Spleen (tissue), 11 donors: ENCODE measurements at regions not wholly inside any gene's neighbourhood (a gene's known extent, or its start where the extent isn't known, plus 50 kb on each side); places are given as distances from the start of the nearest gene placed in this dataset.

ENCODE experiments used
- DNase-seq: peaks from one replicate; pipeline ENCODE4 v3.0.0-alpha.2; 2020
- H3K27ac ChIP-seq, 8 donors: fragments of 200-600 bp; sonication (generic) in 7 of 8; 1 replicate in 4 of 8; 2 replicates in 4 of 8; pipeline versions ENCODE4 v1.5.0 to v1.8.0; 2016 to 2021; ENCODE audit warnings: inconsistent platforms in 4 of 8, mild to moderate bottlenecking in 4 of 8, moderate library complexity in 1 of 8
- H3K27me3 ChIP-seq, 7 donors: fragments of 200-600 bp; sonication (generic) in 6 of 7; replicated peaks in 1 of 7; 1 replicate in 4 of 7; 2 replicates in 3 of 7; pipeline versions ENCODE4 v1.5.0 to v1.8.0; 2016 to 2021; ENCODE audit warnings: inconsistent platforms in 3 of 7, mild to moderate bottlenecking in 1 of 7
- H3K36me3 ChIP-seq, 6 donors: fragments of 200-600 bp; sonication (generic) in 5 of 6; 1 replicate in 4 of 6; 2 replicates in 2 of 6; pipeline versions ENCODE4 v1.5.0 to v1.8.0; 2016 to 2021; ENCODE audit warnings: inconsistent platforms in 2 of 6
- H3K4me1 ChIP-seq, 6 donors: fragments of 200-600 bp; sonication (generic) in 5 of 6; 1 replicate in 3 of 6; 2 replicates in 3 of 6; pipeline versions ENCODE4 v1.5.0 to v1.8.0; 2016 to 2021; ENCODE audit warnings: inconsistent platforms in 3 of 6
- H3K4me3 ChIP-seq, 8 donors: fragments of 200-600 bp; sonication (generic) in 7 of 8; 1 replicate in 4 of 8; 2 replicates in 4 of 8; pipeline versions ENCODE4 v1.5.0 to v1.8.0; 2016 to 2021; ENCODE audit warnings: inconsistent platforms in 4 of 8, mild to moderate bottlenecking in 4 of 8, moderate library complexity in 2 of 8
- H3K9me3 ChIP-seq, 8 donors: fragments of 200-600 bp; sonication (generic) in 7 of 8; 1 replicate in 4 of 8; 2 replicates in 4 of 8; pipeline versions ENCODE4 v1.5.0 to v1.8.0; 2016 to 2021; ENCODE audit warnings: inconsistent platforms in 4 of 8
- POLR2A ChIP-seq, 3 donors: fragments of 450-650 bp; IDR thresholded peaks; one replicate each; pipeline ENCODE4 v1.5.1; 2017; ENCODE audit warnings: antibody characterized with exemption in 3 of 3, mild to moderate bottlenecking in 1 of 3
- POLR2AphosphoS5 ChIP-seq, 3 donors: sonication (generic); formaldehyde crosslinking; IDR thresholded peaks; one replicate each; pipeline ENCODE4 v1.5.1; 2017; ENCODE audit warnings: antibody characterized with exemption in 3 of 3
- WGBS, 5 donors: extraction: QIAGEN DNeasy Blood & Tissue Kit in 3 of 5; methylation state at CpG; one replicate each; pipeline versions ENCODE4 v1.1.5 to v1.1.7; 2013 to 2018; 5-methylcytosine and 5-hydroxymethylcytosine counted together
- intact Hi-C: fragments of 100-400 bp; cut with DNase I; formaldehyde crosslinking; loops from one replicate; pipeline ENCODE4 v1.15.0; 2023; ENCODE audit warnings: low total_unique reads
- TF ChIP-seq, protein P1 (sequence below), 11 experiments: fragments of 200-600 bp in 7 of 11; fragments of 450-650 bp in 4 of 11; sonication (generic) in 4 of 11; IDR thresholded peaks in 8 of 11; conservative IDR thresholded peaks in 3 of 11; 1 replicate in 7 of 11; 2 replicates in 4 of 11; pipeline versions ENCODE4 v1.4.0 to v1.8.0; 2016 to 2021; ENCODE audit warnings: antibody characterized with exemption in 11 of 11, inconsistent platforms in 4 of 11, mild to moderate bottlenecking in 1 of 11
- donor health status: healthy with polysubstance abuse.
- donor health status: DM: no; HTN: no; CAD: no; lungs with moderate emphysema.
- donor health status: DM: no; HTN: no; CAD: no.
- donor health status: Bipolar disorder and iron deficiency.
- donor health status: healthy.
- donor health status: DM: no; HTN: no; CAD: no.
- donor health status: DM: yes; HTN: yes; CAD: no.

DNA sequence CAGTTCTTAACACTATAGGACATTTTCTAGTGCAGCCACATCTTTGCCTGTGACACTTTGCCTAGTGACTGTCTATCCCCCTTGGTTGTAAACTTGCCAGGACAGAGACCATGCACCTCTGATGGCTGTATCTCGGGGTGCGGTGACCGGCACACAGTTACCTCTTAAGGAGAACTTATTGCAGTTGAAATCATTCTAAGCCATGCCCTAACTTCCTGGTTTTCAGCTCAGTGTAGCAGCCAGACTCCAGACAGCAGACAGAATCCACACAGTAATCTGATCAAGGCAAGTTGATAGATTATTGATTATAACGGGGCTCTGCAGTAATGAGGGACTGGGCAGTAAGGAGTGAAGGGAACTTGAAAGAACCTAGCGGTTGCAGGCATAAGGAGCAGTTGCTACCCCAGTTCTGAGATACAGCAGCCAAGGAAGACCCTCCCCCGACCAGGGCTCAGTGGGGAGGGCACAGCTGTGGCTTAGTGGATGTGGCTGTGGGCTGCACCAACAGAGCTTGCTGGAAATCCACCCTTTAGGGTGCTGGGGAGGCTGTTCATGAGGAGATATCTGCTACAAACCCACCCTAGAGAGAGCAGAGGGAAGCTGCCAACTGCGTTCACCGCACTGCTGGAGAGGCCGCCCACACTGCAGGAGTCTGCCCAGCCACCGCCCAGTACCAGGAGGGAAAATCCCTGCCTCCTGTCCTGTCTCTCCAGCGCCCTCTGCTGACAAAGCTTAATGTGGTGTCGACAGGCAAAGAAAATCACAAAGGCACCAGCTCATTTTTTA is 58.2 kb upstream of the BEGAIN start:
- peaks cover 14 to 32% (median 30%) of the 10 kb centered on the region in 6 donors for H3K4me1 ChIP-seq
- DNase-seq = peak; percentile 89
- 18 to 29% (median 22%) methylated on average over 12 of the region's 12 CpGs for WGBS, 5 donors
- intact Hi-C loops = loop anchor here (5.0 kb wide), 1 partner anchor 118 kb away; no protein-coding TSS in a partner anchor
- no peaks in the 10 kb centered on the region for H3K36me3 ChIP-seq
- H3K27ac ChIP-seq = no peak overlapping the region
- H3K9me3 ChIP-seq = peaks cover 0 to 4% (median 0%) of the 10 kb centered on the region in 8 donors
- no peak overlapping the region for H3K4me3 ChIP-seq
- TF ChIP-seq POLR2A (IDR thresholded peaks at IDR 0.05) (no peak), POLR2AphosphoS5 (IDR thresholded peaks at IDR 0.05) (peak in 2 of 3 donors; percentile 19 to 36)
- TF ChIP-seq, protein P1, sequence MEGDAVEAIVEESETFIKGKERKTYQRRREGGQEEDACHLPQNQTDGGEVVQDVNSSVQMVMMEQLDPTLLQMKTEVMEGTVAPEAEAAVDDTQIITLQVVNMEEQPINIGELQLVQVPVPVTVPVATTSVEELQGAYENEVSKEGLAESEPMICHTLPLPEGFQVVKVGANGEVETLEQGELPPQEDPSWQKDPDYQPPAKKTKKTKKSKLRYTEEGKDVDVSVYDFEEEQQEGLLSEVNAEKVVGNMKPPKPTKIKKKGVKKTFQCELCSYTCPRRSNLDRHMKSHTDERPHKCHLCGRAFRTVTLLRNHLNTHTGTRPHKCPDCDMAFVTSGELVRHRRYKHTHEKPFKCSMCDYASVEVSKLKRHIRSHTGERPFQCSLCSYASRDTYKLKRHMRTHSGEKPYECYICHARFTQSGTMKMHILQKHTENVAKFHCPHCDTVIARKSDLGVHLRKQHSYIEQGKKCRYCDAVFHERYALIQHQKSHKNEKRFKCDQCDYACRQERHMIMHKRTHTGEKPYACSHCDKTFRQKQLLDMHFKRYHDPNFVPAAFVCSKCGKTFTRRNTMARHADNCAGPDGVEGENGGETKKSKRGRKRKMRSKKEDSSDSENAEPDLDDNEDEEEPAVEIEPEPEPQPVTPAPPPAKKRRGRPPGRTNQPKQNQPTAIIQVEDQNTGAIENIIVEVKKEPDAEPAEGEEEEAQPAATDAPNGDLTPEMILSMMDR (IDR thresholded peaks at IDR 0.05 in 8 of 11, conservative IDR thresholded peaks at IDR 0.05 in 3 of 11) = peak; percentile 41 to 84 (median 77)
- H3K27me3 ChIP-seq = peaks cover 0 to 10% (median 0%) of the 10 kb centered on the region in 7 donors

DNA sequence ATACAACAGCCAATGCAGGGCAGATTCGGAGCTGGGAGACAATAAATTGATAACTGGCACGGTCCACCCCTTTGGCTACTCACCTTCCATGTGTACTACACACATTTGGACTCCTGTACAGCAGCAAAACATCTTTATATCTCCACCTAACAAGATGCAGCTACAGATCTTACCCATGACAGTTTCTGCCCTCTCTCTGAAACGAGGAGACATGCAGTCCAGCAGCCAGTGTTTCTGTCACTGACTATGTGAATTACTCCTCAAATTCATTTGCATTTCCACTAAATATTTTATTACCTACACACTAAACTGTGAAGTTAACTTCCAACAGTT is 58.7 kb upstream of the BEGAIN start:
- Histone ChIP-seq H3K9me3 (peaks cover 0 to 4% (median 0%) of the 10 kb centered on the region in 8 donors), H3K36me3 (no peaks in the 10 kb centered on the region), H3K27me3 (peaks cover 0 to 4% (median 0%) of the 10 kb centered on the region in 7 donors), H3K4me1 (peaks cover 11 to 27% (median 24%) of the 10 kb centered on the region in 6 donors), H3K27ac (no peak overlapping the region), H3K4me3 (no peak overlapping the region)
- intact Hi-C loops = loop anchor here (5.0 kb wide), 1 partner anchor 119 kb away; no protein-coding TSS in a partner anchor
- no peak for DNase-seq
- TF ChIP-seq POLR2AphosphoS5 (IDR thresholded peaks at IDR 0.05) = no peak
- TF ChIP-seq, protein P1 (IDR thresholded peaks at IDR 0.05 in 8 of 11, conservative IDR thresholded peaks at IDR 0.05 in 3 of 11) = peak in 3 of 11 experiments; percentile 3 to 39 (median 24)
- 33 to 51% (median 34%) methylated on average over 3 of the region's 3 CpGs for WGBS, 5 donors

DNA sequence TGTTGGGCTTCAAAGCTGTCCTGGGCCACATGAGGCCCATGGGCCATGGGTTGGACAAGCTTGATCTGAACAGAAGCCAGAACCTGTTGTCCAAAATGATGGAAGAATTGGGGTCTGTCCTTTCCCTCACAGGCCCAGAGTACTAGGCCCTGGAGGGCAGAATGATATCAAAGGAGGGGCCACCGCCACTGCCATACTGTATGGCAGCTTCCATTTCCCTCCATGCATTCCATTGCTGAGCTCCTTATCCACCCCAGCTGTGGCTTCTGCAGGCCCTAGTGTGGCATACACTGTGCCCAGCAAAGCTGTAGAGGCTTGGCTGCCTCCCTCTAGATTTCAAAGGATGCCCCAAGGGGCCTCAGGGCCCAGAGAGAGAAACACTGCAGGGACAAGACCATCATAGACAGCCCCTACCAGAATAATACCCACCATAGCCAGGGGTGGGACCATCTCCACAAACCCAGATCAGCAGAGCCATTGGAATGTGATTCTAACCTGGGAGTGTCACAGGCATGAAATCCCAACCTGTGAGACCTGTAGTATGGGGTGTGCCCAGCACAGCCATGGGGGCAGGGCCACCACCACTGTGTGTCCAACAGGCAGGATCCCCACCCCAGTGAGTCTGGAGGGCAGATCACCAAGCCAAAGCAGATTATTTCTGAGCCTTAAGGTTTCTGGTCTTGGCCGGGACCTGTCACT is 61.4 kb upstream of the BEGAIN start:
- Histone ChIP-seq H3K27ac (no peak overlapping the region), H3K4me1 (peaks cover 11 to 19% (median 17%) of the 10 kb centered on the region in 6 donors), H3K27me3 (peaks cover 0 to 8% (median 0%) of the 10 kb centered on the region in 7 donors), H3K9me3 (peaks cover 0 to 4% (median 0%) of the 10 kb centered on the region in 8 donors), H3K36me3 (no peaks in the 10 kb centered on the region), H3K4me3 (no peak overlapping the region)
- intact Hi-C loops = loop anchor here (5.0 kb wide), 1 partner anchor 121 kb away; no protein-coding TSS in a partner anchor
- DNase-seq = no peak
- WGBS, 5 donors = 88 to 96% (median 94%) methylated on average over 2 of the region's 2 CpGs
- TF ChIP-seq POLR2AphosphoS5 (IDR thresholded peaks at IDR 0.05) (no peak), POLR2A (IDR thresholded peaks at IDR 0.05) (no peak)
- TF ChIP-seq, protein P1 (IDR thresholded peaks at IDR 0.05 in 8 of 11, conservative IDR thresholded peaks at IDR 0.05 in 3 of 11) = no peak

DNA sequence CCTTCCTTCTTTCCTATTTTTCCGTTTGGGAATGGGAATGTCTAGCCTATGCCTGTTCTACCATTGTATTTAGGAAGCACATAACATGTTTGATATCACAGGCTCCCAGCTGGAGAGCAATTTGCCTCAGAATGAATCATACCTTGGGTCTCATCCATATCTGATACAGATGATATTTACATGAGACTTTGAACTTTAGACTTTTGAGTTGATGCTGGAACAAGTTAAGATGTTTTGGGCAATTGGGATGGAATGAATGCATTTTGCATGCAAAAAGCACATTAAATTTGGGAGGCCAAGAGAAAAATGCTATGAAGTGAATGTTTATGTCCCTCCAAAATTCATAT is 61.9 kb upstream of the BEGAIN start:
- Histone ChIP-seq H3K27me3 (peaks cover 0 to 13% (median 3%) of the 10 kb centered on the region in 7 donors), H3K27ac (no peak overlapping the region), H3K4me1 (peaks cover 11 to 24% (median 17%) of the 10 kb centered on the region in 6 donors), H3K4me3 (no peak overlapping the region), H3K9me3 (peaks cover 0 to 4% (median 0%) of the 10 kb centered on the region in 8 donors), H3K36me3 (no peaks in the 10 kb centered on the region)
- no peak for TF ChIP-seq POLR2AphosphoS5 (IDR thresholded peaks at IDR 0.05)
- intact Hi-C loops = loop anchor here (5.0 kb wide), 1 partner anchor 122 kb away; no protein-coding TSS in a partner anchor
- 18 to 77% (median 67%) methylated on average over 1 of the region's 1 CpG for WGBS, 5 donors
- DNase-seq = no peak
